ENCODE measurements at regions not wholly inside any gene's neighbourhood (a gene's known extent, or its start where the extent isn't known, plus 50 kb on each side); places are given as distances from the start of the nearest gene placed in this dataset.

GRCh38 chr18:22019193-22019592 is 150.2 kb upstream of the GATA6 start:
- no peaks in the 10 kb centered on the region for H3K36me3 ChIP-seq (ENCODE audit: insufficient read depth, low read length)
- no peak overlapping the region for H3K4me3 ChIP-seq (ENCODE audit: low read depth, low read length)
- no peak overlapping the region for H3K27ac ChIP-seq (ENCODE audit: low read depth, low read length)
- no peaks in the 10 kb centered on the region for H3K79me2 ChIP-seq (ENCODE audit: control insufficient read depth, insufficient read depth, low read length, unreplicated experiment)
- no peak overlapping the region for H2AFZ ChIP-seq (ENCODE audit: low read length, unreplicated experiment)
- H3K4me1 ChIP-seq (ENCODE audit: control insufficient read depth, insufficient read depth, low read length, unreplicated experiment): no peaks in the 10 kb centered on the region
- H3K27me3 ChIP-seq (ENCODE audit: insufficient read depth, low read length): no peaks in the 10 kb centered on the region

- H3K27ac ChIP-seq (ENCODE audit: low read depth, low read length): no peak overlapping the region
- no peaks in the 10 kb centered on the region for H3K4me1 ChIP-seq (ENCODE audit: control insufficient read depth, insufficient read depth, low read length, unreplicated experiment)
- H3K4me3 ChIP-seq (ENCODE audit: low read depth, low read length): no peak overlapping the region
- no peaks in the 10 kb centered on the region for H3K36me3 ChIP-seq (ENCODE audit: insufficient read depth, low read length)
- no peak overlapping the region for H2AFZ ChIP-seq (ENCODE audit: low read length, unreplicated experiment)
- no peaks in the 10 kb centered on the region for H3K27me3 ChIP-seq (ENCODE audit: insufficient read depth, low read length)
- H3K79me2 ChIP-seq (ENCODE audit: control insufficient read depth, insufficient read depth, low read length, unreplicated experiment): no peaks in the 10 kb centered on the region
Observed at GRCh38 chr18:22020127-22020866, 149.1 kb upstream of the GATA6 start.

- H3K27me3 ChIP-seq (ENCODE audit: insufficient read depth, low read length): no peaks in the 10 kb centered on the region
- no peaks in the 10 kb centered on the region for H3K36me3 ChIP-seq (ENCODE audit: insufficient read depth, low read length)
- H3K4me1 ChIP-seq (ENCODE audit: control insufficient read depth, insufficient read depth, low read length, unreplicated experiment): no peaks in the 10 kb centered on the region
- no peak overlapping the region for H2AFZ ChIP-seq (ENCODE audit: low read length, unreplicated experiment)
- no peak overlapping the region for H3K4me3 ChIP-seq (ENCODE audit: low read depth, low read length)
- H3K79me2 ChIP-seq (ENCODE audit: control insufficient read depth, insufficient read depth, low read length, unreplicated experiment): no peaks in the 10 kb centered on the region
- H3K27ac ChIP-seq (ENCODE audit: low read depth, low read length): no peak overlapping the region
Observed at GRCh38 chr18:22020867-22021370, 148.5 kb upstream of the GATA6 start.

- Histone ChIP-seq H2AFZ (ENCODE audit: low read length, unreplicated experiment) (no peak overlapping the region), H3K27me3 (ENCODE audit: insufficient read depth, low read length) (no peaks in the 10 kb centered on the region), H3K36me3 (ENCODE audit: insufficient read depth, low read length) (no peaks in the 10 kb centered on the region), H3K79me2 (ENCODE audit: control insufficient read depth, insufficient read depth, low read length, unreplicated experiment) (no peaks in the 10 kb centered on the region), H3K27ac (ENCODE audit: low read depth, low read length) (no peak overlapping the region), H3K4me1 (ENCODE audit: control insufficient read depth, insufficient read depth, low read length, unreplicated experiment) (no peaks in the 10 kb centered on the region), H3K4me3 (ENCODE audit: low read depth, low read length) (no peak overlapping the region)
Observed at GRCh38 chr18:22021701-22022100, 147.7 kb upstream of the GATA6 start.

GRCh38 chr18:22024924-22025323 is 144.5 kb upstream of the GATA6 start:
- no peaks in the 10 kb centered on the region for H3K36me3 ChIP-seq (ENCODE audit: insufficient read depth, low read length)
- H3K4me1 ChIP-seq (ENCODE audit: control insufficient read depth, insufficient read depth, low read length, unreplicated experiment): no peaks in the 10 kb centered on the region
- no peaks in the 10 kb centered on the region for H3K79me2 ChIP-seq (ENCODE audit: control insufficient read depth, insufficient read depth, low read length, unreplicated experiment)
- no peak overlapping the region for H3K4me3 ChIP-seq (ENCODE audit: low read depth, low read length)
- no peak overlapping the region for H2AFZ ChIP-seq (ENCODE audit: low read length, unreplicated experiment)
- H3K27me3 ChIP-seq (ENCODE audit: insufficient read depth, low read length): no peaks in the 10 kb centered on the region
- H3K27ac ChIP-seq (ENCODE audit: low read depth, low read length): no peak overlapping the region

GRCh38 chr18:22026362-22026761 is 143.0 kb upstream of the GATA6 start:
- Histone ChIP-seq H3K4me3 (ENCODE audit: low read depth, low read length) (no peak overlapping the region), H3K4me1 (ENCODE audit: control insufficient read depth, insufficient read depth, low read length, unreplicated experiment) (no peaks in the 10 kb centered on the region), H2AFZ (ENCODE audit: low read length, unreplicated experiment) (no peak overlapping the region), H3K36me3 (ENCODE audit: insufficient read depth, low read length) (no peaks in the 10 kb centered on the region), H3K79me2 (ENCODE audit: control insufficient read depth, insufficient read depth, low read length, unreplicated experiment) (no peaks in the 10 kb centered on the region), H3K27me3 (ENCODE audit: insufficient read depth, low read length) (no peaks in the 10 kb centered on the region), H3K27ac (ENCODE audit: low read depth, low read length) (no peak overlapping the region)

- no peaks in the 10 kb centered on the region for H3K79me2 ChIP-seq (ENCODE audit: control insufficient read depth, insufficient read depth, low read length, unreplicated experiment)
- H3K4me1 ChIP-seq (ENCODE audit: control insufficient read depth, insufficient read depth, low read length, unreplicated experiment): peaks cover 5% of the 10 kb centered on the region
- no peaks in the 10 kb centered on the region for H3K27me3 ChIP-seq (ENCODE audit: insufficient read depth, low read length)
- no peak overlapping the region for H3K4me3 ChIP-seq (ENCODE audit: low read depth, low read length)
- no peaks in the 10 kb centered on the region for H3K36me3 ChIP-seq (ENCODE audit: insufficient read depth, low read length)
- no peak overlapping the region for H3K27ac ChIP-seq (ENCODE audit: low read depth, low read length)
- H2AFZ ChIP-seq (ENCODE audit: low read length, unreplicated experiment): no peak overlapping the region
Observed at GRCh38 chr18:22026889-22027288, 142.5 kb upstream of the GATA6 start.

- peaks cover 18% of the 10 kb centered on the region for H3K4me1 ChIP-seq (ENCODE audit: control insufficient read depth, insufficient read depth, low read length, unreplicated experiment)
Observed at GRCh38 chr18:22031611-22032010, 137.8 kb upstream of the GATA6 start.

GRCh38 chr18:22032392-22032961 is 136.9 kb upstream of the GATA6 start:
- H2AFZ ChIP-seq (ENCODE audit: low read length, unreplicated experiment): peak overlapping the region; percentile 73
- no peaks in the 10 kb centered on the region for H3K36me3 ChIP-seq (ENCODE audit: insufficient read depth, low read length)
- peaks cover 18% of the 10 kb centered on the region for H3K4me1 ChIP-seq (ENCODE audit: control insufficient read depth, insufficient read depth, low read length, unreplicated experiment)
- no peaks in the 10 kb centered on the region for H3K79me2 ChIP-seq (ENCODE audit: control insufficient read depth, insufficient read depth, low read length, unreplicated experiment)
- H3K27ac ChIP-seq (ENCODE audit: low read depth, low read length): peak overlapping the region; percentile 42
- no peaks in the 10 kb centered on the region for H3K27me3 ChIP-seq (ENCODE audit: insufficient read depth, low read length)
- peak overlapping the region; percentile 10 for H3K4me3 ChIP-seq (ENCODE audit: low read depth, low read length)

More at GRCh38 chr18:22031611-22032010, 137.8 kb upstream of the GATA6 start:
- Histone ChIP-seq H3K27ac (ENCODE audit: low read depth, low read length) (no peak overlapping the region), H3K4me3 (ENCODE audit: low read depth, low read length) (no peak overlapping the region), H3K27me3 (ENCODE audit: insufficient read depth, low read length) (no peaks in the 10 kb centered on the region), H3K36me3 (ENCODE audit: insufficient read depth, low read length) (no peaks in the 10 kb centered on the region), H2AFZ (ENCODE audit: low read length, unreplicated experiment) (no peak overlapping the region), H3K79me2 (ENCODE audit: control insufficient read depth, insufficient read depth, low read length, unreplicated experiment) (no peaks in the 10 kb centered on the region)

- Histone ChIP-seq H3K27ac (ENCODE audit: low read depth, low read length) (peak overlapping the region; percentile 42; the same call in 1 of the 2 replicates), H3K79me2 (ENCODE audit: control insufficient read depth, insufficient read depth, low read length, unreplicated experiment) (no peaks in the 10 kb centered on the region), H3K4me3 (ENCODE audit: low read depth, low read length) (no peak overlapping the region), H3K27me3 (ENCODE audit: insufficient read depth, low read length) (no peaks in the 10 kb centered on the region), H2AFZ (ENCODE audit: low read length, unreplicated experiment) (no peak overlapping the region), H3K36me3 (ENCODE audit: insufficient read depth, low read length) (no peaks in the 10 kb centered on the region), H3K4me1 (ENCODE audit: control insufficient read depth, insufficient read depth, low read length, unreplicated experiment) (peaks cover 18% of the 10 kb centered on the region)
Observed at GRCh38 chr18:22033085-22033484, 136.3 kb upstream of the GATA6 start.

- H3K4me3 ChIP-seq (ENCODE audit: low read depth, low read length): no peak overlapping the region
- no peak overlapping the region for H2AFZ ChIP-seq (ENCODE audit: low read length, unreplicated experiment)
- peaks cover 18% of the 10 kb centered on the region for H3K4me1 ChIP-seq (ENCODE audit: control insufficient read depth, insufficient read depth, low read length, unreplicated experiment)
- H3K27ac ChIP-seq (ENCODE audit: low read depth, low read length): no peak overlapping the region
- H3K36me3 ChIP-seq (ENCODE audit: insufficient read depth, low read length): no peaks in the 10 kb centered on the region
- H3K79me2 ChIP-seq (ENCODE audit: control insufficient read depth, insufficient read depth, low read length, unreplicated experiment): no peaks in the 10 kb centered on the region
- H3K27me3 ChIP-seq (ENCODE audit: insufficient read depth, low read length): no peaks in the 10 kb centered on the region
Observed at GRCh38 chr18:22034276-22034675, 135.1 kb upstream of the GATA6 start.

Data from ACC112 (cell line).